NCI-H1105 treated with DMSO at 0.1 percent for 48 hours (cell line): ENCODE measurements at regions not wholly inside any gene's neighbourhood (a gene's known extent, or its start where the extent isn't known, plus 50 kb on each side); places are given as distances from the start of the nearest gene placed in this dataset.
"Not testable (repeated sequence)": the region's sequence is repeated elsewhere in the genome, so short reads cannot be mapped to it uniquely, and the experiment has no call there.

ENCODE experiments used
- DNase-seq: peaks from one replicate; lab custom pipeline; 2025; lab: John Stamatoyannopoulos, UW

GRCh38 chr6:106849676-106850332, 124.7 kb downstream of the CD24 start:
- no peak for DNase-seq

GRCh38 chr6:106849120-106849519, 125.4 kb downstream of the CD24 start:
- no peak for DNase-seq

GRCh38 chr6:106847116-106847515, 127.4 kb downstream of the CD24 start:
- DNase-seq, result no peak

- no peak for DNase-seq
Measured at GRCh38 chr6:106844930-106845329, 129.6 kb downstream of the CD24 start.

- no peak for DNase-seq
Measured at GRCh38 chr6:106832766-106833510, 141.6 kb downstream of the CD24 start.

GRCh38 chr6:106830930-106831329, 143.6 kb downstream of the CD24 start:
- DNase-seq, result no peak

GRCh38 chr6:106829451-106829850, 145.1 kb downstream of the CD24 start:
- DNase-seq, result no peak

- no peak for DNase-seq
Measured at GRCh38 chr6:106827081-106827480, 147.4 kb downstream of the CD24 start.

- DNase-seq, result no peak
Measured at GRCh38 chr6:106825156-106825555, 149.4 kb downstream of the CD24 start.

GRCh38 chr6:106823732-106824351, 150.7 kb downstream of the CD24 start:
- no peak for DNase-seq

GRCh38 chr6:106823058-106823457, 151.5 kb downstream of the CD24 start:
- no peak for DNase-seq

GRCh38 chr6:106820412-106820852, 154.1 kb downstream of the CD24 start:
- no peak for DNase-seq

- no peak for DNase-seq
Measured at GRCh38 chr6:106811088-106811686, 163.3 kb downstream of the CD24 start.

- no peak for DNase-seq
Measured at GRCh38 chr6:106808758-106809157, 165.8 kb downstream of the CD24 start.

GRCh38 chr6:106807947-106808611, 166.4 kb downstream of the CD24 start:
- DNase-seq, result no peak

- DNase-seq, result not testable (repeated sequence)
Measured at GRCh38 chr6:106806253-106806652, 168.3 kb downstream of the CD24 start.

- no peak for DNase-seq
Measured at GRCh38 chr6:106805771-106806170, 168.8 kb downstream of the CD24 start.

GRCh38 chr6:106804346-106805335, 169.9 kb downstream of the CD24 start:
- no peak for DNase-seq

GRCh38 chr6:106803188-106803587, 171.3 kb downstream of the CD24 start:
- no peak for DNase-seq

- no peak for DNase-seq
Measured at GRCh38 chr6:106802139-106802538, 172.4 kb downstream of the CD24 start.

GRCh38 chr6:106801256-106801655, 171.9 kb downstream of the QRSL1 start:
- DNase-seq, result no peak
